HCT116 (cell line): ENCODE measurements at regions not wholly inside any gene's neighbourhood (a gene's known extent, or its start where the extent isn't known, plus 50 kb on each side); places are given as distances from the start of the nearest gene placed in this dataset.

Source experiments
- ATAC-seq: fragments of 200-7000 bp; cut with Tn5 transposase; 2 replicates; pipeline ENCODE4 v1.9.1; 2020; ENCODE audit warnings: mild to moderate bottlenecking, moderate library complexity
- BruUV-seq: library from RNA; stranded (reverse); fragments of 400-500 nt; replicated peaks from 2 replicates; lab custom pipeline; 2021; lab: Mats Ljungman, UMichigan
- CTCF ChIA-PET: fragments of 300-600 bp; sonication (Branson Sonifier 250); formaldehyde crosslinking; loops from one replicate; lab custom pipeline; 2021; ENCODE audit warnings: antibody characterized with exemption; lab: Charles Lee
- POLR2A ChIA-PET: fragments of 300-600, 350-600 bp; sonication (Branson Sonifier 250); formaldehyde crosslinking; loops from one replicate; lab custom pipeline; 2021; ENCODE audit warnings: antibody characterized with exemption; lab: Charles Lee
- RAD21 ChIA-PET, 2 experiments: fragments of 300-600 bp; sonication (Branson Sonifier 250); formaldehyde crosslinking; loops; one replicate each; lab custom pipeline; 2023; ENCODE audit warnings: low total read pairs in 2 of 2; ENCODE audit not compliant: uncharacterized antibody in 2 of 2, unreplicated experiment in 2 of 2, low non-redundant PET in 1 of 2; lab: Charles Lee
- DNase-seq: peaks from one replicate; pipeline ENCODE4 v3.0.0-alpha.2; 2010; ENCODE audit warnings: low read depth, low spot score
- H2AFZ ChIP-seq: fragments of 200-600 bp; shearing (Covaris generic), sonication (generic); 2 replicates; pipeline ENCODE4 v1.6.1; 2017; ENCODE audit warnings: low read depth, mixed run types, mixed read lengths, antibody characterized with exemption, low read length; ENCODE audit not compliant: poor library complexity, severe bottlenecking
- H3K27ac ChIP-seq: 2 replicates; pipeline ENCODE4 v1.5.1; 2012; ENCODE audit warnings: low read depth, low read length
- H3K27me3 ChIP-seq: fragments of 200-600 bp; sonication (generic); 2 replicates; pipeline ENCODE4 v1.6.1; 2016; ENCODE audit warnings: mixed run types, low read length, mixed read lengths; ENCODE audit not compliant: insufficient read depth
- H3K36me3 ChIP-seq, 2 experiments: fragments of 200-500 bp in 1 of 2; fragments of 200-600 bp in 1 of 2; sonication (Bioruptor generic) in 1 of 2; sonication (generic) in 1 of 2; 2 replicates each; pipeline versions ENCODE4 v1.5.1 to v1.6.1; 2014 to 2016; ENCODE audit warnings: low read length in 2 of 2, inconsistent platforms in 1 of 2, mixed read lengths in 1 of 2, mixed run types in 1 of 2; ENCODE audit not compliant: insufficient read depth in 2 of 2, control insufficient read depth in 1 of 2
- H3K4me1 ChIP-seq, 2 experiments: fragments of 200-600 bp in 1 of 2; sonication (generic) in 1 of 2; 2 replicates each; pipeline versions ENCODE4 v1.5.1 to v1.6.1; 2012 to 2017; ENCODE audit warnings: low read length in 2 of 2, inconsistent platforms in 1 of 2, mild to moderate bottlenecking in 1 of 2, mixed read lengths in 1 of 2, mixed run types in 1 of 2, moderate library complexity in 1 of 2; ENCODE audit not compliant: insufficient read depth in 2 of 2, control insufficient read depth in 1 of 2
- H3K4me2 ChIP-seq: fragments of 200-600 bp; sonication (generic); 2 replicates; pipeline ENCODE4 v1.6.1; 2017; ENCODE audit warnings: mixed run types, low read length, mixed read lengths
- H3K4me3 ChIP-seq, 2 experiments: fragments of 200-600 bp in 1 of 2; sonication (generic) in 1 of 2; replicated peaks in 1 of 2; 2 replicates each; pipeline ENCODE4 v1.5.1; 2011 to 2016; ENCODE audit warnings: low read length in 2 of 2, control low read depth in 1 of 2, low read depth in 1 of 2, mild to moderate bottlenecking in 1 of 2, mixed read lengths in 1 of 2, mixed run types in 1 of 2
- H3K79me2 ChIP-seq: fragments of 200-600 bp; sonication (generic); 2 replicates; pipeline ENCODE4 v1.6.1; 2017; ENCODE audit warnings: mild to moderate bottlenecking, mixed run types, low read length, moderate library complexity, mixed read lengths; ENCODE audit not compliant: insufficient read depth
- H3K9ac ChIP-seq: fragments of 200-600 bp; sonication (generic); 2 replicates; pipeline ENCODE4 v1.6.1; 2016; ENCODE audit warnings: low read length, mixed read lengths
- H3K9me2 ChIP-seq: fragments of 200-600 bp; sonication (generic), shearing (Covaris generic); 2 replicates; pipeline ENCODE4 v1.6.1; 2017; ENCODE audit warnings: mixed run types, mild to moderate bottlenecking, moderate library complexity; ENCODE audit not compliant: insufficient read depth
- H3K9me3 ChIP-seq, 2 experiments: fragments of 200-500 bp in 1 of 2; fragments of 200-600 bp in 1 of 2; sonication (Bioruptor generic) in 1 of 2; sonication (generic) in 1 of 2; 2 replicates each; pipeline ENCODE4 v1.6.1; 2014 to 2017; ENCODE audit warnings: low read length in 2 of 2, mixed read lengths in 2 of 2, inconsistent platforms in 1 of 2, low read depth in 1 of 2, mild to moderate bottlenecking in 1 of 2, mixed run types in 1 of 2, moderate library complexity in 1 of 2; ENCODE audit not compliant: control insufficient read depth in 1 of 2, insufficient read depth in 1 of 2
- H4K20me1 ChIP-seq: fragments of 200-600 bp; sonication (generic), shearing (Covaris generic); 2 replicates; pipeline ENCODE4 v1.6.1; 2017; ENCODE audit warnings: mixed run types, mild to moderate bottlenecking, moderate library complexity; ENCODE audit not compliant: insufficient read depth
- ATF3 ChIP-seq: IDR thresholded peaks from 2 replicates; pipeline ENCODE4 v1.6.1; 2012
- CBX3 ChIP-seq: IDR thresholded peaks from 2 replicates; pipeline ENCODE4 v1.6.1; 2012; ENCODE audit warnings: low read depth
- EGR1 ChIP-seq: IDR thresholded peaks from 2 replicates; pipeline ENCODE4 v1.6.1; 2012; ENCODE audit warnings: low read depth
- ELF1 ChIP-seq: IDR thresholded peaks from 2 replicates; pipeline ENCODE4 v1.6.1; 2012; ENCODE audit warnings: low read depth, borderline replicate concordance
- EZH2 ChIP-seq: fragments of 200-600 bp; sonication (generic); IDR thresholded peaks from 2 replicates; pipeline ENCODE4 v1.6.1; 2017; ENCODE audit warnings: antibody characterized with exemption, mixed run types
- EZH2phosphoT487 ChIP-seq: fragments of 200-600 bp; IDR thresholded peaks from 2 replicates; pipeline ENCODE4 v1.6.1; 2018; ENCODE audit warnings: antibody characterized with exemption, borderline replicate concordance
- FOSL1 ChIP-seq: IDR thresholded peaks from 2 replicates; pipeline ENCODE4 v1.6.1; 2012; ENCODE audit warnings: low read depth
- POLR2A ChIP-seq: IDR thresholded peaks from 2 replicates; pipeline ENCODE4 v1.7.0; 2011; ENCODE audit warnings: borderline replicate concordance; ENCODE audit not compliant: insufficient read depth, insufficient read length; ENCODE audit errors: extremely low read depth
- POLR2AphosphoS5 ChIP-seq: IDR thresholded peaks from 2 replicates; pipeline ENCODE4 v1.6.1; 2011; ENCODE audit warnings: mild to moderate bottlenecking, low read depth, low read length, moderate library complexity
- REST ChIP-seq: IDR thresholded peaks from 2 replicates; pipeline ENCODE4 v1.6.1; 2012; ENCODE audit warnings: low read depth
- SIN3A ChIP-seq: IDR thresholded peaks from 2 replicates; pipeline ENCODE4 v1.6.1; 2012; ENCODE audit warnings: low read depth
- SP1 ChIP-seq: IDR thresholded peaks from 2 replicates; pipeline ENCODE4 v1.6.1; 2012; ENCODE audit warnings: low read depth
- SRF ChIP-seq: IDR thresholded peaks from 2 replicates; pipeline ENCODE4 v1.6.1; 2012; ENCODE audit warnings: low read depth
- TCF7L2 ChIP-seq: IDR thresholded peaks from 2 replicates; pipeline ENCODE4 v1.7.0; 2011; ENCODE audit warnings: borderline replicate concordance, inconsistent platforms; ENCODE audit not compliant: insufficient read depth, insufficient read length; ENCODE audit errors: extremely low read depth
- YY1 ChIP-seq: IDR thresholded peaks from 2 replicates; pipeline ENCODE4 v1.6.1; 2011; ENCODE audit warnings: low read length, low read depth, moderate library complexity, mild to moderate bottlenecking; ENCODE audit not compliant: insufficient replicate concordance; ENCODE audit errors: extremely low read depth
- ZNF274 ChIP-seq: fragments of 200-500 bp; sonication (Bioruptor generic); IDR thresholded peaks from 2 replicates; pipeline ENCODE4 v1.6.1; 2014; ENCODE audit warnings: mild to moderate bottlenecking, low read depth, low read length, inconsistent platforms
- intact Hi-C: fragments of 100-400 bp; cut with micrococcal nuclease; formaldehyde crosslinking; loops from 2 replicates; pipeline ENCODE4 v1.10.0; 2022

- DNase-seq = no peak
- Histone ChIP-seq H3K9me3 (no peaks in the 10 kb centered on the region), H2AFZ (no peak overlapping the region), H4K20me1 (no peaks in the 10 kb centered on the region), H3K4me1 (no peaks in the 10 kb centered on the region), H3K9ac (no peak overlapping the region), H3K4me2 (no peak overlapping the region), H3K27me3 (no peaks in the 10 kb centered on the region), H3K9me2 (no peaks in the 10 kb centered on the region), H3K4me3 (no peak overlapping the region), H3K79me2 (no peaks in the 10 kb centered on the region), H3K27ac (no peak overlapping the region), H3K36me3 (no peaks in the 10 kb centered on the region)
- RAD21 ChIA-PET = no interaction called here
- intact Hi-C loops = no loop called here
- TF ChIP-seq CBX3 (no peak), POLR2AphosphoS5 (no peak), ELF1 (no peak), FOSL1 (no peak), EZH2phosphoT487 (no peak), POLR2A (no peak), ATF3 (no peak), ZNF274 (no peak), EZH2 (no peak), REST (no peak), TCF7L2 (no peak), SRF (no peak), SP1 (no peak), YY1 (no peak), SIN3A (no peak), EGR1 (no peak)
- no peak for ATAC-seq
- POLR2A ChIA-PET = no interaction called here
- CTCF ChIA-PET = no interaction called here
- BruUV-seq = no TSS peak
Observed at GRCh38 chr10:131652438-131653139, 248.2 kb upstream of the PPP2R2D start.
